Skeletal muscle satellite cell (primary cell): ENCODE measurements at regions not wholly inside any gene's neighbourhood (a gene's known extent, or its start where the extent isn't known, plus 50 kb on each side); places are given as distances from the start of the nearest gene placed in this dataset.
"Not testable (repeated sequence)": the region's sequence is repeated elsewhere in the genome, so short reads cannot be mapped to it uniquely, and the experiment has no call there.

Source experiments
- H3K27me3 ChIP-seq: 2 replicates; pipeline ENCODE4 v1.7.0; 2013; ENCODE audit warnings: low read length; ENCODE audit not compliant: control insufficient read depth, insufficient read depth
- H3K36me3 ChIP-seq: 2 replicates; pipeline ENCODE4 v1.7.0; 2013; ENCODE audit warnings: mild to moderate bottlenecking, control low read depth, low read length; ENCODE audit not compliant: insufficient read depth
- H3K4me1 ChIP-seq: 2 replicates; pipeline ENCODE4 v1.7.0; 2013; ENCODE audit warnings: low read length; ENCODE audit not compliant: control insufficient read depth, insufficient read depth
- H3K4me2 ChIP-seq: 2 replicates; pipeline ENCODE4 v1.7.0; 2013; ENCODE audit warnings: mild to moderate bottlenecking, low read length
- H3K4me3 ChIP-seq: 2 replicates; pipeline ENCODE4 v1.7.0; 2013; ENCODE audit warnings: low read length
- H3K9ac ChIP-seq: 2 replicates; pipeline ENCODE4 v1.7.0; 2013; ENCODE audit warnings: mild to moderate bottlenecking, low read depth, low read length, moderate library complexity
- H3K9me3 ChIP-seq: replicated peaks from 2 replicates; pipeline ENCODE4 v1.7.0; 2013; ENCODE audit warnings: mild to moderate bottlenecking, control low read depth, low read length

- Histone ChIP-seq H3K9ac (no peak overlapping the region), H3K9me3 (peaks cover 25% of the 10 kb centered on the region), H3K36me3 (no peaks in the 10 kb centered on the region), H3K27me3 (no peaks in the 10 kb centered on the region), H3K4me2 (no peak overlapping the region), H3K4me3 (no peak overlapping the region), H3K4me1 (no peaks in the 10 kb centered on the region)
Observed at GRCh38 chr12:131192951-131193350, 239.2 kb downstream of the ADGRD1 start.

DNA sequence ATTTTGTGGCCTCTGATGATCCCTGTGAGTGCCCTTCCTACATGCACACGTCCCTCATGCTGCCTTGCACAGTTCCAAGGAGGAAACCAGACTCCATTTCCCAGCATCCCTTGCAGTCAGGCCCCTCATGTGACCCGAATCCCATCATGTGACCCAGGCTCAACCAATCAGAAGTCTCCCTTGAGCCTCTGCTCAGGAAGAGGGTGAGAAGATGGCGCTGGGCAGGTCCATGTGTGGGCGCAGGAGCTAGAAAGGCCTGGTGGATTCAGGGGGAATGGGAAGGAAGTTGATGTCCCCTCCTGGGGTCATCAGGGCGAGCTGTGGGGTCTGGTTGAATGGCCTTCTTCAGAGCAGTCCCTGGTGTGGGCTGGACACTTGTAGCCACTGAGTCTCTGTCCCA, 240.5 kb downstream of the ADGRD1 start:
- Histone ChIP-seq H3K4me3 (no peak overlapping the region), H3K36me3 (no peaks in the 10 kb centered on the region), H3K27me3 (no peaks in the 10 kb centered on the region), H3K4me2 (no peak overlapping the region), H3K9me3 (peaks cover 25% of the 10 kb centered on the region), H3K4me1 (no peaks in the 10 kb centered on the region), H3K9ac (no peak overlapping the region)

GRCh38 chr12:131195796-131196195, 242.1 kb downstream of the ADGRD1 start:
- no peaks in the 10 kb centered on the region for H3K27me3 ChIP-seq
- H3K36me3 ChIP-seq: no peaks in the 10 kb centered on the region
- H3K4me1 ChIP-seq: no peaks in the 10 kb centered on the region
- H3K4me2 ChIP-seq: no peak overlapping the region
- H3K9me3 ChIP-seq: peaks cover 23% of the 10 kb centered on the region
- H3K4me3 ChIP-seq: no peak overlapping the region
- no peak overlapping the region for H3K9ac ChIP-seq

GRCh38 chr12:131196220-131196619, 242.5 kb downstream of the ADGRD1 start:
- H3K36me3 ChIP-seq: no peaks in the 10 kb centered on the region
- H3K4me3 ChIP-seq: no peak overlapping the region
- no peaks in the 10 kb centered on the region for H3K27me3 ChIP-seq
- H3K9ac ChIP-seq: no peak overlapping the region
- H3K4me1 ChIP-seq: no peaks in the 10 kb centered on the region
- peaks cover 23% of the 10 kb centered on the region for H3K9me3 ChIP-seq
- H3K4me2 ChIP-seq: no peak overlapping the region

- H3K4me3 ChIP-seq: no peak overlapping the region
- H3K4me2 ChIP-seq: no peak overlapping the region
- H3K9me3 ChIP-seq: peaks cover 23% of the 10 kb centered on the region
- no peak overlapping the region for H3K9ac ChIP-seq
- no peaks in the 10 kb centered on the region for H3K27me3 ChIP-seq
- no peaks in the 10 kb centered on the region for H3K36me3 ChIP-seq
- H3K4me1 ChIP-seq: no peaks in the 10 kb centered on the region
Observed at GRCh38 chr12:131197490-131197889, 243.8 kb downstream of the ADGRD1 start.

DNA sequence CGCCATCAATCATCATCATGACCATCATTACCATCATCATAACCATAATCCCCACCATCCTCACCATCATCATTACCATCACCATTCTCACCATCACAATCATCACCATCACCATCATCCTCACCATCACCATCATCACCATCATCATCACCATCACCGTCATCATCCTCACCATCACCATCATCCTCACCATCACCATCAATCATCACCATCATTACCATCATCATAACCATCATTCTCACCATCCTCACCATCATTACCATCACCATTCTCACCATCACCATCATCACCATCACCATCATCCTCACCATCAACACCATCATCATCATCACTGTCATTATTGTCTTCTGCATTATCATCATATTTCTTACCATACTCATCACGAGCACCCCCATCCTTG, 245.5 kb downstream of the ADGRD1 start:
- H3K36me3 ChIP-seq: no peaks in the 10 kb centered on the region
- no peaks in the 10 kb centered on the region for H3K4me1 ChIP-seq
- H3K9ac ChIP-seq: no peak overlapping the region
- H3K4me2 ChIP-seq: no peak overlapping the region
- peaks cover 14% of the 10 kb centered on the region for H3K9me3 ChIP-seq
- H3K27me3 ChIP-seq: no peaks in the 10 kb centered on the region
- H3K4me3 ChIP-seq: no peak overlapping the region

DNA sequence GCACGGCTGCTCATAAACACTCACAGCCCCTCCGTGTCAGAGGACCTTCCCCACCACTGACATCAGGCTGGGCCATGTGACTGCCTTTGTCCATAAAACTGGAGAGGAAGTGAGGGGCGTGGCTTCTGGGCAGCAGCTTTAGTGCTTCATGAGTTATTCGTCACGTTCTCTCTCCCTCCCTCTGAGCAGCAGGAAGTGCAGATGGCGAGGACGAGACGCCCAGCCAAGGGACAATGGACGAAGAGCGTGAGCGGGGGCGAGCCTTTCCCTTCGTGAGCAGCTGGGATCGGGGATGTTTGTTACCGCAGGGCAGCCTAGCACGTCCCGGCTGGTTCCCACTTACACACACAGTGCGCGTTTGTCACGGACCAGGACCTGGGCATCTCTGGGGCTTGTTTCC, 248.2 kb downstream of the ADGRD1 start:
- not testable (repeated sequence) for H3K4me2 ChIP-seq, H3K36me3 ChIP-seq, H3K9ac ChIP-seq, H3K9me3 ChIP-seq, H3K27me3 ChIP-seq, H3K4me3 ChIP-seq, H3K4me1 ChIP-seq

GRCh38 chr12:131202592-131203378, 249.1 kb downstream of the ADGRD1 start:
- Histone ChIP-seq H3K27me3 (no peaks in the 10 kb centered on the region), H3K36me3 (no peaks in the 10 kb centered on the region), H3K4me1 (no peaks in the 10 kb centered on the region), H3K4me3 (no peak overlapping the region), H3K9ac (no peak overlapping the region), H3K4me2 (no peak overlapping the region), H3K9me3 (no peaks in the 10 kb centered on the region)

GRCh38 chr12:131203666-131204415, 250.1 kb downstream of the ADGRD1 start:
- H3K27me3 ChIP-seq: no peaks in the 10 kb centered on the region
- no peaks in the 10 kb centered on the region for H3K36me3 ChIP-seq
- H3K4me2 ChIP-seq: no peak overlapping the region
- H3K4me3 ChIP-seq: no peak overlapping the region
- H3K9ac ChIP-seq: no peak overlapping the region
- no peaks in the 10 kb centered on the region for H3K4me1 ChIP-seq
- peaks cover 3% of the 10 kb centered on the region for H3K9me3 ChIP-seq

DNA sequence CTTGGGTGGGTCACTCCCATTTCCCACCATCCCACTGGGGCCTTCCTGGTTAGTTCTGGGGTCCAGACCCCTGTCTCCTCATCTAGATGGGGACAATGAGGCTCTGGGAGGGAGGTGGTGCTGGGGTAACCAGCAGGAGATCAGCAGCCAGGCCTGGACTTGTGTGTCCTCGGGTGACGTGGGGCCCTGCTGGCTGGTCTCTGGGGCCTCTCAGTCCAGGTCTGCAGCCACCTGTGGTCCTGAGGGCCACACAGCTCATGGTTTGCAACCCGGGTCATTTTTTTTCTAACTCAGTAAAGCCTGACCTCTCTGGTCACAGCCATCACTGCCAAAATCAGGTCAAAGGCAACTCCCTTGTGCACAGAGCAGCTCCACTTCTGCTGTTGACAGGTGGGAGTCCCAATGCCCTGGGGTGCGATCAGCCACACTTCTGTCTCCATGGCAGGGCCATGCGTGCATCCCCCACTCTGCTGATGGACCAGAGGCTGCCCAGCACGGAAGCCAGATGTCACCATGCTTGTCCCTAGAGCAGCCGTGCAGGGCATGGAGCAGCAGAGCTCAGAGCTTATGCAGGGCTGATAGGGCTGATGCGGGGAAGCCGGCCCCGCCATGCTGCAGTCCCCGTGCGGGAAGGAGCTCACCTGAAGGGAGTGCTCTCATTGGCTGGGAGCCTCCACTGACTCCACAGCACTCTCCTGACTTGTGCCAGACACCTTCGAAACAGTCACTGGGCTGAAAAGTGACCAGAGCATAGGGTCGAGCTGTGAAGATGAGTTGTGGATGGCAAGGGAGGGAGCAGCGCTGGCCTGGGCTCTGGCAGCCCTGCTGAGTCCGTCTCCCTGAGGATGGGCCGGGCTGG, 250.9 kb downstream of the ADGRD1 start:
- Histone ChIP-seq H3K4me1 (no peaks in the 10 kb centered on the region), H3K4me3 (no peak overlapping the region), H3K27me3 (no peaks in the 10 kb centered on the region), H3K9me3 (peaks cover 4% of the 10 kb centered on the region), H3K4me2 (no peak overlapping the region), H3K9ac (no peak overlapping the region), H3K36me3 (no peaks in the 10 kb centered on the region)

GRCh38 chr12:131205275-131205933, 251.7 kb downstream of the ADGRD1 start:
- H3K36me3 ChIP-seq, H3K9me3 ChIP-seq, H3K9ac ChIP-seq, H3K4me3 ChIP-seq, H3K27me3 ChIP-seq, H3K4me2 ChIP-seq, H3K4me1 ChIP-seq: not testable (repeated sequence)
